ENCODE measurements at regions not wholly inside any gene's neighbourhood (a gene's known extent, or its start where the extent isn't known, plus 50 kb on each side); places are given as distances from the start of the nearest gene placed in this dataset.

DNA sequence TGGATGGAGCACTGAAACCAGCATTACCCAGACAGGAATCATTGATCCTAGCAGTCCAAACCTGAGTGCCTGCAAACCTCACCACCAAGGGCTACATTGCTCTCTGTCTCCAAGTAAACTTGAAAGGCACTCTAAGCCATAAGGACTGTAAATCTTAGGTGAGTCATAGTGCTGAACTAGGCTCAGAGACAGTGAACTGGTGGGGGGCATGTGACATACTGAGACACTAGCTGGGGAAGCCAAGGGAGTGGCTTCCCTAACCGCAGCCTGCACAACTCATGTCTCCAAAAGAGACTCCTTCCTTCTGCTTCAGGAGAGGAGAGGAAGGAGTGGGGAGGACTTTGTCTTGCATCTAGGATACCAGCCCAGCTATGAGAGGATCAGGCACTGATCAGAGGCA lies 235.5 kb upstream of the ACTRT1 start:
- TF ChIP-seq, protein P1, sequence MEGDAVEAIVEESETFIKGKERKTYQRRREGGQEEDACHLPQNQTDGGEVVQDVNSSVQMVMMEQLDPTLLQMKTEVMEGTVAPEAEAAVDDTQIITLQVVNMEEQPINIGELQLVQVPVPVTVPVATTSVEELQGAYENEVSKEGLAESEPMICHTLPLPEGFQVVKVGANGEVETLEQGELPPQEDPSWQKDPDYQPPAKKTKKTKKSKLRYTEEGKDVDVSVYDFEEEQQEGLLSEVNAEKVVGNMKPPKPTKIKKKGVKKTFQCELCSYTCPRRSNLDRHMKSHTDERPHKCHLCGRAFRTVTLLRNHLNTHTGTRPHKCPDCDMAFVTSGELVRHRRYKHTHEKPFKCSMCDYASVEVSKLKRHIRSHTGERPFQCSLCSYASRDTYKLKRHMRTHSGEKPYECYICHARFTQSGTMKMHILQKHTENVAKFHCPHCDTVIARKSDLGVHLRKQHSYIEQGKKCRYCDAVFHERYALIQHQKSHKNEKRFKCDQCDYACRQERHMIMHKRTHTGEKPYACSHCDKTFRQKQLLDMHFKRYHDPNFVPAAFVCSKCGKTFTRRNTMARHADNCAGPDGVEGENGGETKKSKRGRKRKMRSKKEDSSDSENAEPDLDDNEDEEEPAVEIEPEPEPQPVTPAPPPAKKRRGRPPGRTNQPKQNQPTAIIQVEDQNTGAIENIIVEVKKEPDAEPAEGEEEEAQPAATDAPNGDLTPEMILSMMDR (IDR thresholded peaks at IDR 0.05) = no peak
- no peak for TF ChIP-seq EZH2 (IDR thresholded peaks at IDR 0.05; ENCODE audit: borderline replicate concordance, insufficient read depth, low read depth, low read length, poor library complexity, severe bottlenecking)
